Activated naive CD4-positive, alpha-beta T cell treated with anti-CD3 and anti-CD28 coated beads, Interleukin-2, amount 50 U/mL, for 24 hours (primary cell): ENCODE measurements at regions not wholly inside any gene's neighbourhood (a gene's known extent, or its start where the extent isn't known, plus 50 kb on each side); places are given as distances from the start of the nearest gene placed in this dataset.
"Not testable (repeated sequence)": the region's sequence is repeated elsewhere in the genome, so short reads cannot be mapped to it uniquely, and the experiment has no call there.

Source experiments
- H3K27ac Mint-ChIP-seq: one replicate; pipeline ENCODE4 v1.8.0; 2021; ENCODE audit warnings: mild to moderate bottlenecking, mixed read lengths
- H3K27me3 Mint-ChIP-seq: one replicate; pipeline ENCODE4 v1.8.0; 2021; ENCODE audit warnings: mixed read lengths
- H3K36me3 Mint-ChIP-seq: one replicate; pipeline ENCODE4 v1.8.0; 2021; ENCODE audit warnings: mixed read lengths
- H3K4me1 Mint-ChIP-seq: one replicate; pipeline ENCODE4 v1.8.0; 2021; ENCODE audit warnings: mixed read lengths
- H3K4me3 Mint-ChIP-seq: one replicate; pipeline ENCODE4 v1.8.0; 2021; ENCODE audit warnings: mild to moderate bottlenecking, mixed read lengths
- H3K9me3 Mint-ChIP-seq: one replicate; pipeline ENCODE4 v1.8.0; 2021; ENCODE audit warnings: mixed read lengths

DNA sequence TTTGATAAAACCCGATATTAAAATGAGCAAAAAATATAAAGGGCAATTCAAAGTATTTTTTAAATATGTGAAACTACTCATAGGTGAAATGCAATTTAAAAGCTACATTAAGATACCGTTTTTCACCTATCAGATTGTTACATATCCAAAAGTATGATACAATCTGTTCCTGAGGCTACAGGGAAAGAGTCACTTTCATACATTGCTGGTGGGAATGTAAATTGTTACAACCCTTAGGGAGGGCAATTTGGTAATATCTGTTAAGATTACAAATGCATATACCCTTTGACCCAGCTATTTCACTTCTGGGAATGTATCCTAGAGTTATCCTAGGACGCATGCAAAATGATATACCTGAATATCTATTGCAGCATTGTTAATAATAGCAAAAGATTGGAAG lies 132.1 kb downstream of the BLID start:
- no peaks in the 10 kb centered on the region for H3K36me3 Mint-ChIP-seq
- H3K27me3 Mint-ChIP-seq = peaks cover 8% of the 10 kb centered on the region
- H3K27ac Mint-ChIP-seq = no peak overlapping the region
- H3K4me3 Mint-ChIP-seq = no peak overlapping the region
- peaks cover 8% of the 10 kb centered on the region for H3K9me3 Mint-ChIP-seq
- no peaks in the 10 kb centered on the region for H3K4me1 Mint-ChIP-seq

DNA sequence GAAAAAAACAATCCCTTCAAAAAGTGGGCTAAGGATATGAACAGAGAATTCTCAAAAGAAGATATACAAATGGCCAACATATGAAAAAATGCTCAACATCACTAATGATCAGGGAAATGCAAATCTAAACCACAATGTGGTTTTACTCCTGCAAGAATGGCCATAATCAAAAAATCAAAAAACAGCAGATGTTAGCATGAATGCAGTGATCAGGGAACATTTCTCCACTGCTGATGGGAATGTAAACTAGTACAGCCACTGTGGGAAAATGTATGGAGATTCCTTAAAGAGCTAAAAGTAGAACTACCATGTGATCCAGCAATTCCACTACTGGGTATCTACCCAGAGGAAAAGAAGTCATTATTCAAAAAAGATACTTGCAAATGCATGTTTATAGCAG lies 138.1 kb downstream of the BLID start:
- not testable (repeated sequence) for H3K27me3 Mint-ChIP-seq, H3K36me3 Mint-ChIP-seq, H3K4me3 Mint-ChIP-seq, H3K27ac Mint-ChIP-seq, H3K4me1 Mint-ChIP-seq
- peaks cover 14% of the 10 kb centered on the region for H3K9me3 Mint-ChIP-seq

GRCh38 chr11:121968638-121969037 lies 147.4 kb downstream of the BLID start:
- H3K9me3 Mint-ChIP-seq = peaks cover 10% of the 10 kb centered on the region
- H3K27me3 Mint-ChIP-seq = peaks cover 13% of the 10 kb centered on the region
- peaks cover 7% of the 10 kb centered on the region for H3K4me1 Mint-ChIP-seq
- H3K4me3 Mint-ChIP-seq = no peak overlapping the region
- H3K36me3 Mint-ChIP-seq = peaks cover 1% of the 10 kb centered on the region
- H3K27ac Mint-ChIP-seq = no peak overlapping the region

- no peak overlapping the region for H3K4me3 Mint-ChIP-seq
- peaks cover 1% of the 10 kb centered on the region for H3K36me3 Mint-ChIP-seq
- peaks cover 8% of the 10 kb centered on the region for H3K27me3 Mint-ChIP-seq
- no peak overlapping the region for H3K27ac Mint-ChIP-seq
- peaks cover 7% of the 10 kb centered on the region for H3K4me1 Mint-ChIP-seq
- no peaks in the 10 kb centered on the region for H3K9me3 Mint-ChIP-seq
These were observed 148.8 kb downstream of the BLID start for GRCh38 chr11:121967131-121967704.

GRCh38 chr11:121965330-121965729 lies 150.7 kb downstream of the BLID start:
- no peak overlapping the region for H3K27ac Mint-ChIP-seq
- peaks cover 1% of the 10 kb centered on the region for H3K36me3 Mint-ChIP-seq
- H3K4me3 Mint-ChIP-seq = no peak overlapping the region
- H3K27me3 Mint-ChIP-seq = peaks cover 8% of the 10 kb centered on the region
- peaks cover 7% of the 10 kb centered on the region for H3K4me1 Mint-ChIP-seq
- no peaks in the 10 kb centered on the region for H3K9me3 Mint-ChIP-seq

DNA sequence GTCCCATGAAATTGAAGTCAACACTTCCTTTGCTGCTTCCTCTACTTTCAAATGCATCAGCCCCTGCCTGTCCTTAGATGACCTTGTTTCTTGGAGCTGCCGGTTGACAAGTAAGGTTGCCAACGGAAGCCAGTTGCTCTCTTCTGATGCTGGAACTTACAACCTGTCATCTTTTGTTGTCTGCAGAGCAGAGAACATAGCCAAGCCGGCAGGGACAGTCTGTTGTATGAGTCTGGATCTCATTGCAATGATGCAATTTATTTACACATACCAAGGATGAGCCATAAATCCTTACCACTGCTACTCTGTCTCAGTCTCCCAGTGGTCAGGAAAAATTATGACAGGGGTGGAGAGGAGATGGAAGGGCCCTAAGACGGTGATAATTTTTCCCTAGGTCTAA lies 151.4 kb downstream of the BLID start:
- peaks cover 1% of the 10 kb centered on the region for H3K36me3 Mint-ChIP-seq

GRCh38 chr11:121963846-121964245 lies 152.2 kb downstream of the BLID start:
- H3K9me3 Mint-ChIP-seq, H3K4me1 Mint-ChIP-seq, H3K4me3 Mint-ChIP-seq, H3K27me3 Mint-ChIP-seq, H3K27ac Mint-ChIP-seq, H3K36me3 Mint-ChIP-seq: not testable (repeated sequence)

More for the DNA sequence above, 151.4 kb downstream of the BLID start:
- Mint-ChIP-seq H3K4me3 (no peak overlapping the region), H3K27ac (no peak overlapping the region), H3K9me3 (no peaks in the 10 kb centered on the region), H3K4me1 (peaks cover 7% of the 10 kb centered on the region), H3K27me3 (peaks cover 7% of the 10 kb centered on the region)

DNA sequence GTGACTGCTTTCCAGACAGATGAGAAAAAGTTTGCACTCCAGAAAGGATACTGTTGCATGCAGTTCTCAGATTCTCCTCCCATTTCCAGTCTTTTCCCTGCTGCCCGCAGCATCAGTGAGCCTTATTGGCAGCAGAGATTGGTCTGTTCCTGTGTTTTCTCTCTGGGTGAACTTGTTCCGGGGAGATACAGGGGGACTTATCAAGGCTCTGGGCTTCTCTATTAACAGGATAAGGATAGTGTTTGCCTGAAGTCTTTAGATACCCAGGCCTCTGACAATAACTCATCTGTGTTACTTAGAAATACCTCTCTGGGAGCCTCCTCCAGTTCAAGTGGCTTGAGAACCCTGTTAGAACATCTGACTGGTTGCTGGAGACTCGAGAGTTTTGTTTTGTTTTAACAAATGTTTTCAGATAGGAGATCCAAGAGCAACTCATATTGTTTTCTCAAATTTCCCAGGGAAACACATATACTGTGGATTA lies 154.7 kb downstream of the BLID start:
- no peak overlapping the region for H3K4me3 Mint-ChIP-seq
- no peaks in the 10 kb centered on the region for H3K9me3 Mint-ChIP-seq
- H3K4me1 Mint-ChIP-seq = peaks cover 7% of the 10 kb centered on the region
- no peaks in the 10 kb centered on the region for H3K36me3 Mint-ChIP-seq
- H3K27ac Mint-ChIP-seq = no peak overlapping the region
- peaks cover 3% of the 10 kb centered on the region for H3K27me3 Mint-ChIP-seq

DNA sequence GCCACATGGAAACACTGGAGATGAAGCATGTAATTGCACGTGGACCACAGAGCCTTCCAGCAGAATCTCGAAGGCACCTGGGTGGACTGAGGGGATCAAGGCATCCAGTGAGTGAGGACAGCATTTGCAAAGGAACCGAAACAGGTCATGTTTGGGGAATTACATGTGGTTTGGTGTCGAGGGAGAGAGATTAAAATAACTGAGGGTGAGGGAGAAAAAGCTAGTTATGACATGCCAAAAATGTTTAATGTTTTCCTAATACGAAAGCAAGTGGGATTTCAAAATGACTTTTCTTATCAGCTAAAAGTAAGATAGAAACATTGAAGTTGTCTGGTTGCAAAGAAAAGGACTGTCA lies 157.1 kb downstream of the BLID start:
- H3K9me3 Mint-ChIP-seq = no peaks in the 10 kb centered on the region
- H3K27ac Mint-ChIP-seq = no peak overlapping the region
- peaks cover 5% of the 10 kb centered on the region for H3K27me3 Mint-ChIP-seq
- H3K36me3 Mint-ChIP-seq = no peaks in the 10 kb centered on the region
- H3K4me3 Mint-ChIP-seq = no peak overlapping the region
- H3K4me1 Mint-ChIP-seq = no peaks in the 10 kb centered on the region

GRCh38 chr11:121958323-121958970 lies 157.6 kb downstream of the BLID start:
- H3K36me3 Mint-ChIP-seq = no peaks in the 10 kb centered on the region
- H3K4me3 Mint-ChIP-seq = no peak overlapping the region
- H3K9me3 Mint-ChIP-seq = no peaks in the 10 kb centered on the region
- H3K27me3 Mint-ChIP-seq = peaks cover 5% of the 10 kb centered on the region
- H3K4me1 Mint-ChIP-seq = no peaks in the 10 kb centered on the region
- H3K27ac Mint-ChIP-seq = no peak overlapping the region

GRCh38 chr11:121953122-121953521 lies 162.9 kb downstream of the BLID start:
- H3K4me3 Mint-ChIP-seq = no peak overlapping the region
- H3K27me3 Mint-ChIP-seq = peaks cover 5% of the 10 kb centered on the region

GRCh38 chr11:121950160-121950559 lies 165.9 kb downstream of the BLID start:
- Mint-ChIP-seq H3K9me3 (no peaks in the 10 kb centered on the region), H3K27ac (no peak overlapping the region), H3K27me3 (peaks cover 1% of the 10 kb centered on the region), H3K36me3 (no peaks in the 10 kb centered on the region), H3K4me1 (no peaks in the 10 kb centered on the region), H3K4me3 (no peak overlapping the region)

More at GRCh38 chr11:121953122-121953521, 162.9 kb downstream of the BLID start:
- H3K36me3 Mint-ChIP-seq = no peaks in the 10 kb centered on the region
- H3K4me1 Mint-ChIP-seq = no peaks in the 10 kb centered on the region
- no peaks in the 10 kb centered on the region for H3K9me3 Mint-ChIP-seq
- no peak overlapping the region for H3K27ac Mint-ChIP-seq

- Mint-ChIP-seq H3K27ac (no peak overlapping the region), H3K36me3 (no peaks in the 10 kb centered on the region), H3K4me1 (no peaks in the 10 kb centered on the region), H3K4me3 (no peak overlapping the region), H3K27me3 (no peaks in the 10 kb centered on the region), H3K9me3 (no peaks in the 10 kb centered on the region)
These were observed 169.5 kb downstream of the BLID start for GRCh38 chr11:121946514-121946913.

- Mint-ChIP-seq H3K4me1 (no peaks in the 10 kb centered on the region), H3K9me3 (no peaks in the 10 kb centered on the region), H3K36me3 (no peaks in the 10 kb centered on the region), H3K4me3 (no peak overlapping the region), H3K27me3 (peaks cover 4% of the 10 kb centered on the region), H3K27ac (no peak overlapping the region)
These were observed 171.3 kb downstream of the BLID start for GRCh38 chr11:121944556-121945230.

DNA sequence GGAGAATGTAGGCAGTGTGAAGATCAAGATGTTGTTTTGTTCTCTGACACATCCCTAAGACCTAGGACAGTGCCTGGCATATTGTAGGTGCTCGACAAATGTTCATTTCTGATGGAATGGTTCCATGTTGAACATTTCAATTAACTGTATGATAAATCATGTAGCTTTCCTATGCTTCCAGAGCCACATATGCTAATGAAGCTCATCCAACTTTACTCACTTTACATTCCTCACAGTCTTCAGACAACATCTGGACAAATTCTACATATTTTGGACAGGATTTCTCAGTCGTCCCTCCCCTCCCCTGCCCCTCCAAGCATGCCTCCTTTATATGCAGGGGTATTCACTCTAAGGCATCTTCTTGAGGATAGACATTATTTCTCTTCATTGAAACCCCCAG lies 177.9 kb downstream of the BLID start:
- H3K27ac Mint-ChIP-seq = no peak overlapping the region
- no peaks in the 10 kb centered on the region for H3K36me3 Mint-ChIP-seq
- no peak overlapping the region for H3K4me3 Mint-ChIP-seq
- H3K4me1 Mint-ChIP-seq = no peaks in the 10 kb centered on the region
- H3K9me3 Mint-ChIP-seq = no peaks in the 10 kb centered on the region
- H3K27me3 Mint-ChIP-seq = peaks cover 7% of the 10 kb centered on the region

- H3K4me1 Mint-ChIP-seq = no peaks in the 10 kb centered on the region
- H3K27me3 Mint-ChIP-seq = peaks cover 15% of the 10 kb centered on the region
- H3K36me3 Mint-ChIP-seq = no peaks in the 10 kb centered on the region
- no peaks in the 10 kb centered on the region for H3K9me3 Mint-ChIP-seq
- no peak overlapping the region for H3K4me3 Mint-ChIP-seq
- no peak overlapping the region for H3K27ac Mint-ChIP-seq
These were observed 179.1 kb downstream of the BLID start for GRCh38 chr11:121936781-121937447.
